Upper lobe of left lung (tissue), 4 donors: ENCODE measurements at regions not wholly inside any gene's neighbourhood (a gene's known extent, or its start where the extent isn't known, plus 50 kb on each side); places are given as distances from the start of the nearest gene placed in this dataset.

ENCODE experiments used
- CTCF ChIP-seq, 6 experiments: fragments of 450-650 bp in 4 of 6; fragments of 200-600 bp in 2 of 6; sonication (generic) in 2 of 6; IDR thresholded peaks; one replicate each; pipeline ENCODE4 v1.5.1; 2016 to 2019; ENCODE audit warnings: antibody characterized with exemption in 6 of 6
- EP300 ChIP-seq, 4 donors: sonication (generic); formaldehyde crosslinking; IDR thresholded peaks; one replicate each; pipeline ENCODE4 v1.5.1; 2017; ENCODE audit warnings: antibody characterized with exemption in 4 of 4, control low read depth in 2 of 4
- POLR2A ChIP-seq, 4 donors: fragments of 450-650 bp; IDR thresholded peaks; one replicate each; pipeline ENCODE4 v1.5.1; 2016 to 2017; ENCODE audit warnings: antibody characterized with exemption in 4 of 4, mild to moderate bottlenecking in 2 of 4
- POLR2AphosphoS5 ChIP-seq, 2 donors: sonication (generic); formaldehyde crosslinking; IDR thresholded peaks; one replicate each; pipeline ENCODE4 v1.5.1; 2017; ENCODE audit warnings: antibody characterized with exemption in 2 of 2

DNA sequence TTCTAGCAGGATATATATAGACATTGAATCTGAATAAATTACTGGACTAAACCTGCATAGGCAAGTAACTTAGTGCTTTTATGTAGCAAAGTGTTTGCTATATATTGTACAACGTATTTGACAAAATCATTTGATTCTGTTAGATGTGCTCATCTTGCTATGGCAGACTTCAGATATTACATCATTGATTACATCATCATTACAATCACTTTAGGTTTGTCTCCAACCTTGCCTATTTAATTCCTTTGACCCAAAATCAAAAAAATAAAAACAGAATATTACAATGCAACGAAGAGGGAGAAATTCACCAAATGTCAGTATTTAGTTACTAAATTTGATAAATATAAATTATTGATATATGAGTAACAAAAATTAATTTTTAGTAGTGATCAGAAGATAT is 155.7 kb upstream of the STEAP1 start:
- TF ChIP-seq EP300 (IDR thresholded peaks at IDR 0.05) = no peak
- no peak for TF ChIP-seq CTCF (IDR thresholded peaks at IDR 0.05)
- TF ChIP-seq POLR2AphosphoS5 (IDR thresholded peaks at IDR 0.05) = no peak
- no peak for TF ChIP-seq POLR2A (IDR thresholded peaks at IDR 0.05)
